GOT3 (cell line): ENCODE measurements at regions not wholly inside any gene's neighbourhood (a gene's known extent, or its start where the extent isn't known, plus 50 kb on each side); places are given as distances from the start of the nearest gene placed in this dataset.

Source experiments
- DNase-seq: peaks from one replicate; lab custom pipeline; 2025; ENCODE audit warnings: mixed read lengths; lab: John Stamatoyannopoulos, UW

- no peak for DNase-seq
These were observed 197.9 kb upstream of the ADAMTS16 start for GRCh38 chr5:4941957-4942830.

- no peak for DNase-seq
These were observed 197.3 kb upstream of the ADAMTS16 start for GRCh38 chr5:4942831-4943178.

GRCh38 chr5:4945296-4945695 lies 194.8 kb upstream of the ADAMTS16 start:
- DNase-seq = no peak

- no peak for DNase-seq
These were observed 193.0 kb upstream of the ADAMTS16 start for GRCh38 chr5:4947106-4947505.

GRCh38 chr5:4947893-4948536 lies 192.1 kb upstream of the ADAMTS16 start:
- DNase-seq = no peak

GRCh38 chr5:4949108-4949507 lies 191.0 kb upstream of the ADAMTS16 start:
- DNase-seq = no peak

GRCh38 chr5:4953576-4953975 lies 186.6 kb upstream of the ADAMTS16 start:
- no peak for DNase-seq

GRCh38 chr5:4954048-4954447 lies 186.1 kb upstream of the ADAMTS16 start:
- DNase-seq = no peak

- DNase-seq = no peak
These were observed 176.9 kb upstream of the ADAMTS16 start for GRCh38 chr5:4963265-4963664.

GRCh38 chr5:4969351-4969750 lies 170.8 kb upstream of the ADAMTS16 start:
- no peak for DNase-seq

- DNase-seq = no peak
These were observed 170.0 kb upstream of the ADAMTS16 start for GRCh38 chr5:4970171-4970570.

- no peak for DNase-seq
These were observed 163.2 kb upstream of the ADAMTS16 start for GRCh38 chr5:4976902-4977301.

- no peak for DNase-seq
These were observed 162.6 kb upstream of the ADAMTS16 start for GRCh38 chr5:4977416-4978110.

GRCh38 chr5:4980201-4980600 lies 159.9 kb upstream of the ADAMTS16 start:
- DNase-seq = no peak

- no peak for DNase-seq
These were observed 158.5 kb upstream of the ADAMTS16 start for GRCh38 chr5:4981608-4982007.

GRCh38 chr5:4983701-4984100 lies 156.4 kb upstream of the ADAMTS16 start:
- DNase-seq = no peak

- no peak for DNase-seq
These were observed 155.7 kb upstream of the ADAMTS16 start for GRCh38 chr5:4984461-4984860.

- no peak for DNase-seq
These were observed 152.7 kb upstream of the ADAMTS16 start for GRCh38 chr5:4987431-4987830.

- no peak for DNase-seq
These were observed 151.0 kb upstream of the ADAMTS16 start for GRCh38 chr5:4989118-4989517.

GRCh38 chr5:4990017-4990416 lies 150.1 kb upstream of the ADAMTS16 start:
- no peak for DNase-seq

- no peak for DNase-seq
These were observed 149.7 kb upstream of the ADAMTS16 start for GRCh38 chr5:4990462-4990861.

- DNase-seq = no peak
These were observed 148.2 kb upstream of the ADAMTS16 start for GRCh38 chr5:4991925-4992324.

GRCh38 chr5:4995014-4995413 lies 145.1 kb upstream of the ADAMTS16 start:
- no peak for DNase-seq
